ENCODE measurements at regions not wholly inside any gene's neighbourhood (a gene's known extent, or its start where the extent isn't known, plus 50 kb on each side); places are given as distances from the start of the nearest gene placed in this dataset.

GRCh38 chr22:48635816-48636215 is 1191.9 kb downstream of the BRD1 start:
- WGBS, 3 donors: 30 to 38% (median 36%) methylated on average over 10 of the region's 10 CpGs
- intact Hi-C loops (cut with DNase I): no loop called here
- ATAC-seq: peak in 1 of 4 donors; percentile 25
- Histone ChIP-seq H3K4me3 (no peak overlapping the region), H3K27me3 (ENCODE audit: insufficient read depth in 3 of 3, low read length in 2 of 3) (peaks cover 0 to 6% (median 1%) of the 10 kb centered on the region in 3 donors), H3K9me3 (no peaks in the 10 kb centered on the region), H3K4me1 (no peaks in the 10 kb centered on the region), H3K36me3 (ENCODE audit: insufficient read depth in 1 of 2, low read depth in 1 of 2) (no peaks in the 10 kb centered on the region), H3K27ac (no peak overlapping the region)
- no peak for TF ChIP-seq CTCF (IDR thresholded peaks at IDR 0.05)
- no peak for DNase-seq

GRCh38 chr22:48635031-48635430 is 1192.6 kb downstream of the BRD1 start:
- Histone ChIP-seq H3K4me1 (no peaks in the 10 kb centered on the region), H3K36me3 (ENCODE audit: insufficient read depth in 1 of 2, low read depth in 1 of 2) (no peaks in the 10 kb centered on the region), H3K27ac (no peak overlapping the region), H3K4me3 (no peak overlapping the region), H3K27me3 (ENCODE audit: insufficient read depth in 3 of 3, low read length in 2 of 3) (peaks cover 0 to 6% (median under 1%) of the 10 kb centered on the region in 3 donors), H3K9me3 (no peaks in the 10 kb centered on the region)
- no peak for TF ChIP-seq CTCF (IDR thresholded peaks at IDR 0.05)
- no peak for ATAC-seq
- 56 to 81% (median 62%) methylated on average over 12 of the region's 12 CpGs for WGBS, 3 donors
- intact Hi-C loops (cut with DNase I): no loop called here
- DNase-seq: no peak

GRCh38 chr22:48633996-48634836 is 1193.5 kb downstream of the BRD1 start:
- Histone ChIP-seq H3K36me3 (ENCODE audit: insufficient read depth in 1 of 2, low read depth in 1 of 2) (no peaks in the 10 kb centered on the region), H3K4me1 (no peaks in the 10 kb centered on the region), H3K27me3 (ENCODE audit: insufficient read depth in 3 of 3, low read length in 2 of 3) (peaks cover 0 to 6% (median 3%) of the 10 kb centered on the region in 3 donors), H3K4me3 (no peak overlapping the region), H3K9me3 (no peaks in the 10 kb centered on the region), H3K27ac (no peak overlapping the region)
- ATAC-seq (no peak), DNase-seq (no peak)
- TF ChIP-seq CTCF (IDR thresholded peaks at IDR 0.05): no peak
- WGBS, 3 donors: 78 to 87% (median 81%) methylated on average over 9 of the region's 9 CpGs
- intact Hi-C loops (cut with DNase I): no loop called here

GRCh38 chr22:48632646-48633246 is 1194.9 kb downstream of the BRD1 start:
- Histone ChIP-seq H3K27ac (no peak overlapping the region), H3K4me1 (no peaks in the 10 kb centered on the region), H3K36me3 (ENCODE audit: insufficient read depth in 1 of 2, low read depth in 1 of 2) (no peaks in the 10 kb centered on the region), H3K9me3 (no peaks in the 10 kb centered on the region), H3K4me3 (no peak overlapping the region), H3K27me3 (ENCODE audit: insufficient read depth in 3 of 3, low read length in 2 of 3) (peaks cover 0 to 6% (median 3%) of the 10 kb centered on the region in 3 donors)
- ATAC-seq (no peak), DNase-seq (no peak)
- TF ChIP-seq CTCF (IDR thresholded peaks at IDR 0.05): no peak
- 60 to 73% (median 67%) methylated on average over 16 to 17 of the region's 17 CpGs for WGBS, 3 donors
- intact Hi-C loops (cut with DNase I): no loop called here

All from psoas muscle (tissue), 7 donors.